Upper lobe of left lung (tissue), 4 donors: ENCODE measurements at regions not wholly inside any gene's neighbourhood (a gene's known extent, or its start where the extent isn't known, plus 50 kb on each side); places are given as distances from the start of the nearest gene placed in this dataset.

Source experiments
- CTCF ChIP-seq, 6 experiments: fragments of 450-650 bp in 4 of 6; fragments of 200-600 bp in 2 of 6; sonication (generic) in 2 of 6; IDR thresholded peaks; one replicate each; pipeline ENCODE4 v1.5.1; 2016 to 2019; ENCODE audit warnings: antibody characterized with exemption in 6 of 6
- EP300 ChIP-seq, 4 donors: sonication (generic); formaldehyde crosslinking; IDR thresholded peaks; one replicate each; pipeline ENCODE4 v1.5.1; 2017; ENCODE audit warnings: antibody characterized with exemption in 4 of 4, control low read depth in 2 of 4
- POLR2A ChIP-seq, 4 donors: fragments of 450-650 bp; IDR thresholded peaks; one replicate each; pipeline ENCODE4 v1.5.1; 2016 to 2017; ENCODE audit warnings: antibody characterized with exemption in 4 of 4, mild to moderate bottlenecking in 2 of 4
- POLR2AphosphoS5 ChIP-seq, 2 donors: sonication (generic); formaldehyde crosslinking; IDR thresholded peaks; one replicate each; pipeline ENCODE4 v1.5.1; 2017; ENCODE audit warnings: antibody characterized with exemption in 2 of 2

- TF ChIP-seq CTCF (IDR thresholded peaks at IDR 0.05) = no peak
- TF ChIP-seq POLR2A (IDR thresholded peaks at IDR 0.05) = no peak
- TF ChIP-seq POLR2AphosphoS5 (IDR thresholded peaks at IDR 0.05) = peak; percentile 51 to 52
- no peak for TF ChIP-seq EP300 (IDR thresholded peaks at IDR 0.05)
These were observed 179.3 kb upstream of the CIBAR2 start for GRCh38 chr16:85291302-85292148.
